ENCODE measurements at regions not wholly inside any gene's neighbourhood (a gene's known extent, or its start where the extent isn't known, plus 50 kb on each side); places are given as distances from the start of the nearest gene placed in this dataset.

DNA sequence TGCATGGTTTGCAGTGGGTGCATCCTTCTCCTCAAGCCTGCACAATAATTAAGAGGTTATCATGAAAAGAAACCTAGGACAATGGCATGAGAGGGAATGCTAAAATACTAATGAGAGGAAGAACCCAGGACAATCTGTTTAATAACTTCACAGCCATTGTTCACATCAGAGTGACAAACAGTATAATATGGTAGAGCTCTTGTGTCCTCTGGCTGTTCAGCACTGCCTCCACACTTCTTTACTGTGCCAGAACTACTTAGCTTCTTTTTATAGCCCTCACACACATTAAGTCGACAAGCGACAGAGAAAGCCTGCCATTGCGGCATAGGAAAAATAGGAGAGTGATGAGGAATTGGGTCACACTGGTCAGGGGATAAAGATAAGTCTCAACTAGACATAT is 65.0 kb upstream of the MEIS2 start:
- DNase-seq (ENCODE audit: low spot score): no peak
- no peak for FAIRE-seq

DNA sequence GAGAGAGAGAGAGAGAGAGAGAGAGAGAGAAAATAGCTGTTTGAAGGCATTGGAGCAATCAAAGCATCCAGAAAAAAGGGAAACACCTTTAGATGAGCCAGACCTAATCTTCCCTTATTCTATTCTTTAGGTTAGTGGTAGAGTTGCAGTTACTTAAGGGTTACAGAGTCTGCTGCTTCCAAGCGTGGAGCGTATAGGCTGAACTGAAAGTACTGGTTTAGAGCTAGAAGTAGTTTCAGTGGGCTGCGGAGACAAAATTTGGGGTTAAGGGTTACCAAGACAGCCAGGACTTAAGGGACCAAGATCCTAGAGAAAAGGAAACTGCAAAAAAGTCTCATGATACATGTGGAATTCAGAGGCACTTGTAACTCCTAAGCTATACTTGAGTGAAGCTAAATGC is 66.1 kb upstream of the MEIS2 start:
- FAIRE-seq: no peak
- no peak for DNase-seq (ENCODE audit: low spot score)

DNA sequence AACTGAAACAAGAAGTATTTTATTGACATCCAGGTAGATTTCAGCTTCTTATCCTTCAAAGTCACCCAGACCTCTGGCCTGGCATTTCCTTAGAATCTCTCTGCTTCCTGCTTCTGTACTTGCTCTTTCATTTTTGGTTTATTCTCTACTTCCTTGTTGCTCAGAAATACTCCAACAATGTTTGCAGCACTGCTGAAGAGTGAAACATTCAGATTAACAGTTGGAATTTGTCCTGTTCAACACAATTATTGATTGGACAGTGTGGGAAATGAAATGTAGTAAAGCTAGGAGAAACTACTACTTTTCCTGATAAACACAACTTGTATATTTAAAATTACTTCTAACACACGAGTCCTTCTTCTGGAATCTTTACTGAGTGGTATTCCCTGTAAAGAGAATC is 81.0 kb upstream of the MEIS2 start:
- DNase-seq (ENCODE audit: low spot score) (no peak), FAIRE-seq (no peak)

DNA sequence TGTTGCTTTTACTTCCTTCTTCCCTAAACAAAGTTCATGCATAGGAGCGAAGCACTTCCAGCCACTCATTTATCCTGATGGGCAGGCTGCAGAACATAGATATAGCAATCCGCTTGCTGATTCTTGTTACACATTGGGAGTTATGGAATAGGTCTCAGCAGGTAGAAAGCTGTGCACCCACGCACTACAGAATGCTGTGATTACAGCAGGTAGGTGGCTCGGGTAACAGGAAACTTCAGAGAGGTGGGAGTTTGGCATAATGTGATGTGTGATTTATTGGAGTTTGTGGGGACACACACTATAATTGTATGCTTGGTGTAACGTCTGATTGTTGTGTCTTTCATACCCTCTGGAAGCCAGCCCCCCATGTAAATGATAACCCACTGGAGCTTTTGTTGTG is 99.2 kb upstream of the MEIS2 start:
- FAIRE-seq: no peak
- no peak for DNase-seq (ENCODE audit: low spot score)

DNA sequence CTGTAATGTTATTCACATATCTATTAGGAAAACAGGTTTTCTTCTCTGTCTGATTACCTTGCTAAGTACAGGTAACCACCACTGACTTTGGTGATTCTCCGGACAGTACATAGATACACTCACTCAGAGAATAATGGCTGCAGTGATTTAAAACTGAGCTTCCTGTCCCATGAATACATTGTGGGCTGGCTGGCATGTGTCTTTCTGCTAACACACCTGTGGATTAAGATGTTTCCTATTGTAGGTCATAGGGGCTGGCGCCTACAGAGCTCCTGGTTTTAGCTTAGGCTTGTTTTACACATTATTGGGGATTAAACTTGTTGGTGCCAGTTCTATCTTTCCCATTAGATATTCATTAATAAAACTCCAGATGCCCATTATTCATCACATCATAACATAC is 102.7 kb upstream of the MEIS2 start:
- DNase-seq (ENCODE audit: low spot score) (no peak), FAIRE-seq (no peak)

DNA sequence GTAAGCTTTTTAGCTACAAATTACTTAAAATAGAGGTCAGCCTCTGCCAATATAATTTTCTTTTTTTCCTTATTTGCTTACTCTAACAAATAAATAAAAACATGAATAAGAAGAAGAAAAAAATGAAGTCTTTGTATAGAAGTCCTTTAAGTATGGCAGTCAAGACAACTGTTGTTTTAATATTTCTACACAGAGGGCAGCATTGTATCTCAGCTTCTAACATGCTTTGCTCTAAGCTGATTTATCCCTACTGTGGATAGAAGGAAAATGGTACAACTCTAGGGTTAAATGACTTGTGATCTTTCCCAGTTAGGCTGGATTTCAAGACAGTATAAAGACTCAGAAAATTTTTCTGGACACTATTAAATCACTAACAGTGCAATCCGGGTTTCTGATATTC is 104.3 kb upstream of the MEIS2 start:
- FAIRE-seq: no peak
- DNase-seq (ENCODE audit: low spot score): no peak

DNA sequence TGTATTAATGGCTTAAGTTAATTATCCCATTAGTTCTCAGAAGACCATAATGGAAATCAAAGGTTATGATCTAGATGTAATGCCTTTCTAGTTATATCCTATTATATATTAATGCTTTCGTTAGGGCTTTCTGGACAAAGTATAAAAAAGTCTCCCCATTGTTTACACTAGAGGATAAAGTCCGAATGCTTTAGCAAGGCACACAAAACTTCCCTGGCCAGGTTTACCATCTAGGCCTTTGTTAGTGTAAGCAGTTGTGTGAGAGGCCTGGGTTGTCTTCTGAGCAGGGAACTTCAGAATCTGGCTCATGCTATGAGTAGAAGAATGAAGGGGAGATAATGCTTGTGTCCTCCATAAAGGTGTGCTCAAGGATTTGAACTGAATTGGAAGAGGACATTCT is 106.3 kb upstream of the MEIS2 start:
- DNase-seq (ENCODE audit: low spot score): no peak
- no peak for FAIRE-seq

DNA sequence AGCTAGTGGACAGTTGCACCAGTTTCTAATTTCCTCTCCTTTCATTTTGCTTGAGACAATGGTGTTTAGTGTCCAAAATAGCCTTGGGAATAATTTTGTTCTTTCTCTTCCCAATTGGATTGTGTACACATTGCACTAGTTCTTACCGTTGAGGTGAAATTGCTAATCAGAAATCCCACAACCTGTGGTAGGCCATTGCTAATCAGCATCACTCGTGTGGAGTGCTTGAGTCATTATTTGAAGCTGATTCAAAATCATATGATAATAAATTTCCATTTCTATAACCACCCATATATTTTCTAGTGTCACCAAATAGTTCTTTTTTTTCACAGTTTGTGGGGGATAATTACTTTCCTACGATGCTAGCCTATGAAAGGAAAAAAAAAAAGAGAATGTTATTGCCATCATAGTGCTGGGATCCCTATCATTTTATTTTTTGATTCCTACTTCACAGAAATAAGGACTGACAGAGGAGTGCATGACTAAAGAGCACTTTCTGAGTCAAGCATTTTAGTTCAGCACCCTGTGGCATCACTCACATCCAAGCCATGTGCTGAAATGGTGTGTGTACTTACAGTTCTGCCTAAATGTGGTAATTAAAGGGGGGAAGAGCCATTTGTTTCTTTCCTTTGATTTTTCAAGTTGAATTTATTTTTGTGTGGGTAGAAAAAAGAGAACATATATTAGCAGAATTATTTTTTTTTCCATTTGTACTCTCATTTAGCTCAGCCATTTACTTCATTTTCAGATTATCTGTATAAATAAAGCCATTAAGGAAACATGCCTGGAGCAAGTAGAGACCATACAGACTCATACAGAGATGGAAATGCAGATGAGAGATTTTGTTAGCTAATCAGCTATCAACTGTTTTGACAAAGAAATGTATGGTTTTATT is 108.0 kb upstream of the MEIS2 start:
- DNase-seq (ENCODE audit: low spot score) (no peak), FAIRE-seq (no peak)

DNA sequence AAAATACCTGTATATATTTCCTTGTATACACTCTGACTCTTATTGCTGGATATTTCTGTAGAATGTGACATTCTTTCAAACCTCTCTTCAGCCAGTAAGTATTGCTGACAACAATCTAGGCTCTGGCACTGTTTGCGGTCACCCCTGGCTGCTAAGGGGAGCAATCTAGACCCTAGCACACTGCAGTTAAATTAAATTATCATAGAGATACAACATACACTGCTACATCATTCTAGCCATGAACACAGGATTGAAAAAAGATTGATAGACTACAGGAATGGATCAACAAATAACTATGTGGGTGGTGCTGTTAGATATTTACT is 108.7 kb upstream of the MEIS2 start:
- no peak for FAIRE-seq
- no peak for DNase-seq (ENCODE audit: low spot score)

DNA sequence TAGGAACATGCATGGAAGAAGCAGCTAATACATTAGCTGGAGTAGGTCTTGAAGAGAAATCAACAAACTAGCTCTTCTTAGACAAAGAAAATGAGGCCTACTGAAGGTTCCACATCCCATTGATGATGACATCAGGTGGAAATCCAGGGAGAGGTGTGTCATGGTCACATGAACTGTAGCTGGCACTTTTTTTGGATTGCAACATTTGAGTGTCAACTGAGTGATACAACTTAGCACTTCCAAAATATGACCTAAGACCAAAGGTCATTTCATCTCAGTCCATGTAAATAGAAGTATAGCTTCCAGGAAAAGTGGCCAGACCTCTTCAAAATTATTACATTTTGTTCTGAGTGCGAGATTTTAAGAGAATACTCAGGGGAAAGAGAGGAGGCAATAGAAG is 117.2 kb upstream of the MEIS2 start:
- FAIRE-seq (no peak), DNase-seq (ENCODE audit: low spot score) (no peak)

DNA sequence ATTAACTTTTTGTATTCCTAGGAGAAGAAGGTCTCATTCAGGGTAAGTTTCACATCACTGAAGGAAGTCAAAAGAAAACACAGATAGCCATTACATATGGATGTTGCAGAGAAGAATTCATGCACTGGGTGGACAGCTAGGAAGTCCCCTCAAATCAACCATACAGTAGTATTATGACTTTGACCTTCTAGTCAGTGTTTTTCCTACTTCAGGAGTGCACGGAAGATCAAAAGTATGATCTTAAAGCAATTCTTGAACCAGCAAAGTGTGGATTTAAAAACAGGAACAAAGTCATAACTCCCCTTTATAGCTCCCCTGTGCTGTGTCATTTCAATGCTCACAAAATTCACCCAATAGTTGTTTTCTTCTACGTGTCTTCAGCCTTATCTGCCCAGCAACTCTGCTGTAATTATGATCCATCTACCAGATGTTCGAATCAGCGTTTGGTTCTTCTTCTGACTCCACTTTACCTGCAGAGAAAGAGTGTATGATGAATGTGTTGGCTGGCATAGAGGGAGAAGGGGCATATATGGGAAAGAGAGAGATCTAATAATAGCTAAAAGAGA is 118.1 kb upstream of the MEIS2 start:
- no peak for FAIRE-seq
- no peak for DNase-seq (ENCODE audit: low spot score)

DNA sequence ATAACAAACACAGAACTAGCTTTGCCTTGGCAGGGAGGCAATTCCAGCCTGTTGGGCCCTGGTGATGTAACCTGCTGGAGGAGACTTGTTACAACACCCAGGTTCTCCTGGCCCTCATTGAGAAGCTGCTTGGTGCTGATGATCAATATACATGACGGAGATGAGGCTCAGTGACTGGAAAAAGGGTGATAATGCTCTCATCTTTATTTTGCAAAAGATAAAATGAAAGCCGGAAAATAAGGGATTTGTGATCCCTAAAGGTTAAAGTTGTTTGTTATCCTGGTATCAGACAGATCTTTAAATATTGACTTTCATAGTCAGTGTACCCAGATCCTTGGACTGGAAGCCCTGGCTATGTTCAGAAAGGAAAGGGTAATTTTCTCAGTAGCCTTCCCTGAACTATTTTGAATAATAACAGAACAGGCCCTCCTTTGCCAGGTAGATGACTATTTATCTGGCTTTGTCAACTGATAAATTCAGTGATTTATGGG is 118.9 kb upstream of the MEIS2 start:
- FAIRE-seq (no peak), DNase-seq (ENCODE audit: low spot score) (no peak)

DNA sequence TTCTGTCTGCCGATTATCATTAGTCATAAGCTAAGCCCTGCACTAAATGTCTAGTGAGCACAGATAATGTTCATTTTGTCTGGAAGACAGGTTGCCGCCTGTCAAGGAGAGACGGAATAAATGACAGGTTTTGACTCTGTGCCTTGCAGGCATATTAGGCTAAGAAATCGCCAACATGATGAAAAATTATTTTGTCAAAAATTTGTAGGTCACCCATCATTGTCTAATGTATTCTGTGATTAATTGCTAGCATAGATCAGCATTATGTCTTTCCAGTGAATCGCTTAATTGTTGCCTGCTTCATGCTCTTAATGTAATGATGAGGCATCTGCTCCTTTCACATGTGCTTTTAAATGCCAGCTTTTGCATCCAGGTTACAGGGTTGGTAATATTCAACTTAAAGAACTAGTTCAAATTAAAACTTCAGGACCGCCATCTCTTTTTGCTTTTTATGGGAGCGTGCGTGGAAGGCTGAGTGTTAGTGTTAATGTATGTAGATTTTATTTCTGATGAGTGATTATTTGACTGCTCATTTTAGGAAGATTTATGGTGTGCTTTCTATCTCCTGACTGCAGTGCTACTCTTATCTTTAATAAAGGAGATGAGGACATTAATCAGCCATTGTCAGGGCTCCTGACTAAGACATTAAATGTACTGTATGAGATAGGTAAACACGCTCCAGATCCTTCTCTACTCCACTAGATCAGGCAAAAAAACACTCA is 120.8 kb upstream of the MEIS2 start:
- FAIRE-seq (no peak), DNase-seq (ENCODE audit: low spot score) (no peak)

DNA sequence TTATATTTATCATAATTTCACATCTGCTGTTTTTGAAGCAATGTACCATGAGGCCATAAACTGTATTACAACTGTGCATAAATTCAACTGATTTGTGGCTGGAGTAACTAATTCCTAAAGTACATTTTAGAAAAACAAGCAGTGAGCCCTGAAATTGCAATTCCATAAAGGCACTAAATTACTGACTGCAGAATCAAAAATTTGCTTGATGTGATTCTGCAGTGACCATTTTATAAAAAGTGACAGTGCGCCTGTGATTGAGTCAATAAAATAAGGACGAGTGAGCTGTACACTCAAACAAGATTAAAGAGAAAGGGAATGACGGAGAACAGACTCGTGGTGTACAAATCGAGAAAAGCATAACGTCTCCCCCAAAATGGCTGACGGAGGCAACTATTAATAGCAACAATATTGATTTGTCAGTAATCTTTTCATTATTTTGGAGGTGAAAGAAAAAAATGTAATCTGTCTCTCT is 121.4 kb upstream of the MEIS2 start:
- DNase-seq (ENCODE audit: low spot score) (no peak), FAIRE-seq (no peak)

DNA sequence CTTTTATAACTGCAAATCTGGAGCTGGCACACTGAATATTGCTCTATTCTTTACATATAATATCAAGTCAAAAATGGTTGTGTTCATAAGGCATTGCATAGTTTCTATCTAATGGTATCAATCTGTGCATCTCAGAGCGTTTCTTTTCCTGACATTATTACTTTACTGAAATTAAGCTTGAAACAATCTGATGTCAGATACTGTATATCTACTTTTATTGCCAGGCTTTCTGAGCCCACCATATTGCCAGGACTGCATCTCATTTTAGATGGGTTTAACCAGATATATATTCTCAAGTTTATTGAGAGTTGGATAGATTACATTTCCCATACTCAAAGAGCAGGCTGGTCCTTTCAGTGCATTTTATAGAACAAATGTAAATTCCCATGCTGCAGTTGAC is 122.7 kb upstream of the MEIS2 start:
- FAIRE-seq (no peak), DNase-seq (ENCODE audit: low spot score) (no peak)

DNA sequence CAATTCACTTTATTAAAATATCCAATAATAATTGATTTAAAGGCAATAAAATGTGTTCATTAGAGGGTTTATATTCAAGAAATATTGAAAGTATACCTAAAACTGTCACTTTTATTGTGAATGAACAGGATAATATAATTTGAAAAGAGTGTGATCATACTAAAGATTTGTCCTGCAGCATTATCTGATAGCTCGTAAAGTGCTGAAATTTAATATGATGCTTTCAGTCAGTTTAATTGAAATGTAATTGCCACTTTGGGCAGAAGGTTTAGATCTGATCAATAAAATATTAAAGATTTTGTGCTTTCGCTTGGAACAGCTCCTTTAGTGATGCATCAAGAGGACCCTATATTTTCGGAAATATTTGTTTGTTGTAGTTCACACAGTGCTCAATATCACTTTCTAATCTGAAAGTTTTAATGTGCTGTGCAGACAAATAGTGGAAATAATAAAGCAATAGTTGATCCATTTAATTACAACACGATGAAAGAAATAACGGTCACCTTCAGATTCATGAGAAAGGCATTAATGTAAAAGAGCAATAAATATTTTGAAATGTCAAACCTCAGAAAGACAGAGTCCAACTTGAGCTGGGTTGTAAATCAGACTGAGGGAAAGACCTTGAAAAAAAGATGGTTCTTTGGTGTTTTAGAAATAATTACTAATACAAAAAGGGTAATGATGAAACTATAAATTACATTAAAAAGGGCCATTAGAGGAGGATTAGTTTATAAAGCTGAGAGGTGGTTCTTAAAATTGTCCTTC is 129.7 kb upstream of the MEIS2 start:
- DNase-seq (ENCODE audit: low spot score): no peak
- FAIRE-seq: no peak

DNA sequence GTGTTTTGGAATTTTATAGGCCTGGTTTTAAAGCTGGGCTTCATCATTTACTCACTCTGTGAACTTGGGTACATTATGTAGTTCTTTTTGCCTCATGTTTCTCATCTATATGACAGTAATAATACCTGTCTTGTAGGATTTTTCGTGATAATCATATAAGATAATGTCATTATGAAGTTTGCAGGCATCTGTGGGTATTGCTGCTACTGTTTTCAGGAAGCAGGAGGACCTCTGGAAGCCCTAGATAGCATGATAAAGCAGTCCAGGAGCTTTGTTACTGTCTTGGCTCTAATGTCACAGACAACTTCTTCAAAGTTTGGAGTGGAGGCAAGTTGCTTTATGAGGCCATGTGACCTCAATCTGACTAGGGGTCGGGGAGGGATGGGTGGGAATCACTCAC is 145.0 kb upstream of the MEIS2 start:
- FAIRE-seq (no peak), DNase-seq (ENCODE audit: low spot score) (no peak)

DNA sequence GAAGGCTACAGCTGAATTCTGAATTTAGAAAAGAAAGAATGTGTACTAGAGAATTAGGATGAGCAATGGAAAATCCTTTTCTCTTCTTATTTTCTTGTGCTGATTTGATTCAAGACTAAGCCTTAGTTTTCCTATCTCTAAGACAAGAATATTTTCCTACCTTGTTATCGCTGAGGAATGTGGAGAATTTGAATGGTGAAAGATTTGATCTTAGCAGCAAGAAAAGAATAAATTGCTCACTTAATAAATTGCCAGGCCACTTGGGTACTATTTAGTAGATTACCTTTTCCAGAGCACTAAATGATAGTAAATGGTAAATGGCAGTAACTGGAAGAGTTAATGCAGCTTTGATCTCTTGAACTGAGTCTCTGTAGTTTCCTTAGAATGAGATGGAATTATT is 145.7 kb upstream of the MEIS2 start:
- no peak for FAIRE-seq

DNA sequence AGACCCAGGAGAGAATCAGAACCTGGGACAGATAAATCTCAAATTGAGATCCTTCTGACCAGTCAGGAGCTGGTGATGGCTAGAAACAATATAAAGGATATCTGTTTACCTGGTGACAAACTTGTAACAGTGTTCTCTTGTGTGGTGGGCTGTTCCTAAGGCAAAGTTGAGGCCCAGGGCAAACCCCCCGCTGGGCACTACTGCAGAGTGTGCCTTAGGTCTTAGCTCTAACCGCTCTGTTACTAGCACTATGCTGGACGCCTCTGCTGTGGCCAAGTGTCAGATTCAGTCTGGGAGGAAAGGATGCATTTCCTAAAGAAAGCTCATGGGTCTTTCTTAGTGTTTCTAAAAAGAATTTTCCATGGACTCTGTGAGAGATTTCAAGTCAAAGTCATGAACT is 146.5 kb upstream of the MEIS2 start:
- DNase-seq (ENCODE audit: low spot score) (no peak), FAIRE-seq (no peak)

More for the DNA sequence above, 145.7 kb upstream of the MEIS2 start:
- no peak for DNase-seq (ENCODE audit: low spot score)

DNA sequence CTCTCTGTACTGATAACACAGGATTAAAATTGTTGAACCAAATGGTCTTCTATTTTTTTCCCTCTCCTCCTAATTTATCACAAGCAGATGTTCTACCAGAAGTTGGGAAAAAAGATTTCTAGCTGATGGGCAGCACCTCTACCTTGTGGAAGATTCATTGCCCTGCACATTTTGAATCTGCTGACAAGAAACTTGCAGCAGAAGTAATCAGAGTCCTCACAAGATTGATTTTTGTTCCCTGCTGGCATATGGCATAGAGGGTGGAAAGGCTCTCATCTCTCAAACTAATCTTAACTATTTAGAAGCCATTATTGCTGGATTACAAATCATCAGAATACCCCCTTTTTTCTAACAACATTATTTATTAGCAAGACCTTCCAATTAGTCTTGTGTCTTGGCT is 148.9 kb upstream of the MEIS2 start:
- FAIRE-seq: no peak
- no peak for DNase-seq (ENCODE audit: low spot score)

DNA sequence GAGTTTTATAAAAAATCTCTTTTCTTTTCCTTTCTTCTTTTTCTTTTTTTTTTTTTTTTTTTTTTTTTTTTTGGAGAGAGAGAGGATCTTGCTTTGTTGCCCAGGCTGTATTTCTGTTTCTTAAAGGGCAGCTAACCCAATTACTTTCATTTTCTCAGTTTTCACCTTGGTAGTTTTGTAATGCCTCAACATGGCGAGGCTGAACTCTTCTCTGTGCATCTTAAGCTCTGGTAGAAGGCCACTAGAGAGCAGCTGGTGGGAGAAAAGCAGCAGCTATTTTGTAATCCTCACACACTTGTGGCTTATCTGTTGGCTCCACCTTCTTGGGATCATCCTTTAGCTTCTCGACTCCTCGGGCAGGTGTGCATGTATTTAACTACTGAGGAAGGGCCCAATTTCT is 152.2 kb upstream of the MEIS2 start:
- DNase-seq (ENCODE audit: low spot score) (no peak), FAIRE-seq (no peak)

DNA sequence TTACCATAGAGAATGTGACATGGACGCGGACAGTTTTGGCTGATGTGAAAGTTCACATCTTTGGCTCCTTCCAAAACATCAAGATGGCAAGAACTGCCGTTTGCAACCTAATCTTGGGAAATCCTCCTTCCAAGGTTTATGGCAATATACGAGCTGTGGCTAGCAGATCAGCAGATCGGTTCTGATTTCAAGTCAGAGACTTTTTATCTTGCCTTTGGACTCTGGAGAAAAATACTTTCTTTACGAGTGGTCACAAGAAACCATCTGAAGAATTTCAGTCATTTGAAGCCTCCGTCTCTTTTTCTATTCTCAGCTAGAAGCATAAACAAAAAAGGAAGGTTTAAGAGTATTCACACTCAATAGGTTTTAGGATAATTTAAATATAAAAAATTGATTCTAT is 153.5 kb upstream of the MEIS2 start:
- DNase-seq (ENCODE audit: low spot score): no peak

More for the DNA sequence above, 153.5 kb upstream of the MEIS2 start:
- FAIRE-seq: no peak
